NB4 (cell line): ENCODE measurements at regions not wholly inside any gene's neighbourhood (a gene's known extent, or its start where the extent isn't known, plus 50 kb on each side); places are given as distances from the start of the nearest gene placed in this dataset.

Experiments used
- CTCF ChIP-seq: IDR thresholded peaks from one replicate; pipeline ENCODE4 v1.5.1; 2012; ENCODE audit warnings: low read depth, low read length
- POLR2A ChIP-seq: IDR thresholded peaks from 2 replicates; pipeline ENCODE4 v1.6.1; 2011; ENCODE audit warnings: mild to moderate bottlenecking; ENCODE audit not compliant: insufficient read length; ENCODE audit errors: extremely low read depth

GRCh38 chr13:63517371-63517770, 2101.7 kb upstream of the PCDH20 start:
- TF ChIP-seq CTCF (no peak), POLR2A (no peak)
